Gastroesophageal sphincter (tissue), 4 donors: ENCODE measurements at regions not wholly inside any gene's neighbourhood (a gene's known extent, or its start where the extent isn't known, plus 50 kb on each side); places are given as distances from the start of the nearest gene placed in this dataset.

Source experiments
- ATAC-seq: fragments of 150-250 bp; one replicate; pipeline ENCODE4 v1.9.1; 2016; ENCODE audit warnings: mild to moderate bottlenecking, moderate library complexity
- H3K27ac ChIP-seq, 4 donors: fragments of 200-600 bp; sonication (generic) in 3 of 4; 1 replicate in 3 of 4; 2 replicates in 1 of 4; pipeline ENCODE4 v1.5.1; 2016 to 2019
- H3K27me3 ChIP-seq: fragments of 200-600 bp; sonication (generic); one replicate; pipeline ENCODE4 v1.5.1; 2019
- H3K36me3 ChIP-seq, 2 donors: fragments of 200-600 bp; sonication (generic); one replicate each; pipeline ENCODE4 v1.5.1; 2019; ENCODE audit warnings: control low read depth in 1 of 2
- H3K4me1 ChIP-seq, 3 donors: fragments of 200-600 bp; sonication (generic); 1 replicate in 2 of 3; 2 replicates in 1 of 3; pipeline ENCODE4 v1.5.1; 2016 to 2019; ENCODE audit warnings: control low read depth in 2 of 3
- H3K4me3 ChIP-seq, 2 donors: fragments of 200-600 bp; sonication (generic); one replicate each; pipeline ENCODE4 v1.5.1; 2019; ENCODE audit warnings: mild to moderate bottlenecking in 1 of 2, moderate library complexity in 1 of 2
- H3K9me3 ChIP-seq, 3 donors: fragments of 200-600 bp; sonication (generic); one replicate each; pipeline ENCODE4 v1.5.1; 2017 to 2019; ENCODE audit warnings: control low read depth in 2 of 3
- CTCF ChIP-seq, 4 experiments: fragments of 200-600 bp in 2 of 4; fragments of 450-650 bp in 2 of 4; sonication (generic) in 1 of 4; IDR thresholded peaks; one replicate each; pipeline ENCODE4 v1.5.1; 2017 to 2019; ENCODE audit warnings: antibody characterized with exemption in 4 of 4, mild to moderate bottlenecking in 2 of 4, moderate library complexity in 2 of 4
- EP300 ChIP-seq: sonication (generic); formaldehyde crosslinking; IDR thresholded peaks from one replicate; pipeline ENCODE4 v1.6.1; 2017; ENCODE audit warnings: antibody characterized with exemption, mild to moderate bottlenecking
- POLR2A ChIP-seq, 2 donors: fragments of 450-650 bp; IDR thresholded peaks; one replicate each; pipeline ENCODE4 v1.6.1; 2017; ENCODE audit warnings: antibody characterized with exemption in 2 of 2, mild to moderate bottlenecking in 2 of 2, moderate library complexity in 1 of 2
- POLR2AphosphoS5 ChIP-seq: sonication (generic); formaldehyde crosslinking; IDR thresholded peaks from one replicate; pipeline ENCODE4 v1.6.1; 2017; ENCODE audit warnings: antibody characterized with exemption
- WGBS, 2 donors: methylation state at CpG; one replicate each; pipeline ENCODE4 v1.1.5; 2018; ENCODE audit warnings: low coverage in 1 of 2; 5-methylcytosine and 5-hydroxymethylcytosine counted together

- peaks cover 0 to 4% (median 0%) of the 10 kb centered on the region in 3 donors for H3K4me1 ChIP-seq
- no peaks in the 10 kb centered on the region for H3K9me3 ChIP-seq
- ATAC-seq = no peak
- TF ChIP-seq POLR2AphosphoS5 (no peak), CTCF (IDR thresholded peaks at IDR 0.05) (no peak), POLR2A (IDR thresholded peaks at IDR 0.05) (no peak), EP300 (no peak)
- no peaks in the 10 kb centered on the region for H3K27me3 ChIP-seq
- no peaks in the 10 kb centered on the region for H3K36me3 ChIP-seq
- 83 to 89% methylated on average over 3 of the region's 3 CpGs for WGBS, 2 donors
- no peak overlapping the region for H3K4me3 ChIP-seq
- no peak overlapping the region for H3K27ac ChIP-seq
Observed at GRCh38 chr13:47671776-47672175, 329.3 kb downstream of the SUCLA2 start.

- no peaks in the 10 kb centered on the region for H3K4me1 ChIP-seq
- no peak for ATAC-seq
- TF ChIP-seq CTCF (IDR thresholded peaks at IDR 0.05) (no peak), POLR2A (IDR thresholded peaks at IDR 0.05) (no peak), EP300 (no peak), POLR2AphosphoS5 (no peak)
- no peaks in the 10 kb centered on the region for H3K36me3 ChIP-seq
- 51 to 94% methylated on average over 2 to 3 of the region's 3 CpGs for WGBS, 2 donors
- peaks cover 0 to 3% (median 0%) of the 10 kb centered on the region in 3 donors for H3K9me3 ChIP-seq
- no peak overlapping the region for H3K4me3 ChIP-seq
- H3K27me3 ChIP-seq = no peaks in the 10 kb centered on the region
- H3K27ac ChIP-seq = no peak overlapping the region
Observed at GRCh38 chr13:47665043-47665442, 336.0 kb downstream of the SUCLA2 start.

- H3K27ac ChIP-seq = no peak overlapping the region
- H3K36me3 ChIP-seq = no peaks in the 10 kb centered on the region
- TF ChIP-seq EP300 (no peak), POLR2A (IDR thresholded peaks at IDR 0.05) (no peak), POLR2AphosphoS5 (no peak), CTCF (IDR thresholded peaks at IDR 0.05) (no peak)
- peaks cover 0 to 5% (median 0%) of the 10 kb centered on the region in 3 donors for H3K9me3 ChIP-seq
- no peak for ATAC-seq
- H3K27me3 ChIP-seq = peaks cover 4% of the 10 kb centered on the region
- H3K4me1 ChIP-seq = no peaks in the 10 kb centered on the region
- WGBS, 2 donors = 45 to 70% methylated on average over 2 to 4 of the region's 4 CpGs
- no peak overlapping the region for H3K4me3 ChIP-seq
Observed at GRCh38 chr13:47661076-47661475, 340.0 kb downstream of the SUCLA2 start.

GRCh38 chr13:47656651-47657050, 344.4 kb downstream of the SUCLA2 start:
- Histone ChIP-seq H3K36me3 (no peaks in the 10 kb centered on the region), H3K9me3 (peaks cover 0 to 5% (median 0%) of the 10 kb centered on the region in 3 donors), H3K27me3 (peaks cover 4% of the 10 kb centered on the region), H3K27ac (no peak overlapping the region), H3K4me1 (no peaks in the 10 kb centered on the region), H3K4me3 (no peak overlapping the region)
- 80 to 100% methylated on average over 1 of the region's 1 CpG for WGBS, 2 donors
- no peak for ATAC-seq
- TF ChIP-seq POLR2A (IDR thresholded peaks at IDR 0.05) = no peak
- TF ChIP-seq POLR2AphosphoS5 = no peak

- no peaks in the 10 kb centered on the region for H3K9me3 ChIP-seq
- no peak for TF ChIP-seq CTCF (IDR thresholded peaks at IDR 0.05)
- no peaks in the 10 kb centered on the region for H3K36me3 ChIP-seq
- no peak for ATAC-seq
- H3K4me1 ChIP-seq = peaks cover 0 to 11% (median 0%) of the 10 kb centered on the region in 3 donors
- no peak overlapping the region for H3K27ac ChIP-seq
- H3K27me3 ChIP-seq = no peaks in the 10 kb centered on the region
- H3K4me3 ChIP-seq = no peak overlapping the region
Observed at GRCh38 chr13:47650209-47650608, 350.9 kb downstream of the SUCLA2 start.

GRCh38 chr13:47647001-47647400, 354.1 kb downstream of the SUCLA2 start:
- H3K27ac ChIP-seq = no peak overlapping the region
- H3K27me3 ChIP-seq = no peaks in the 10 kb centered on the region
- no peaks in the 10 kb centered on the region for H3K36me3 ChIP-seq
- no peak overlapping the region for H3K4me3 ChIP-seq
- ATAC-seq = no peak
- no peak for TF ChIP-seq POLR2AphosphoS5
- no peaks in the 10 kb centered on the region for H3K9me3 ChIP-seq
- peaks cover 0 to 11% (median 0%) of the 10 kb centered on the region in 3 donors for H3K4me1 ChIP-seq
